Coronary artery (tissue), 2 donors: ENCODE measurements at regions not wholly inside any gene's neighbourhood (a gene's known extent, or its start where the extent isn't known, plus 50 kb on each side); places are given as distances from the start of the nearest gene placed in this dataset.

Experiments
- DNase-seq: peaks from one replicate; pipeline ENCODE4 v3.0.0-alpha.2; 2017; ENCODE audit warnings: low spot score
- H3K27ac ChIP-seq, 2 donors: fragments of 200-600 bp; sonication (generic); one replicate each; pipeline ENCODE4 v1.5.1; 2016 to 2019
- H3K4me3 ChIP-seq: fragments of 200-600 bp; sonication (generic); 2 replicates; pipeline ENCODE4 v1.5.1; 2016; ENCODE audit warnings: mild to moderate bottlenecking, moderate library complexity
- CTCF ChIP-seq: fragments of 200-600 bp; sonication (generic); IDR thresholded peaks from one replicate; pipeline ENCODE4 v1.5.1; 2019; ENCODE audit warnings: antibody characterized with exemption

GRCh38 chr9:21574261-21574660, 92.1 kb upstream of the IFNE start:
- TF ChIP-seq CTCF, result no peak
- Histone ChIP-seq H3K27ac (no peak overlapping the region), H3K4me3 (no peak overlapping the region)
- no peak for DNase-seq

DNA sequence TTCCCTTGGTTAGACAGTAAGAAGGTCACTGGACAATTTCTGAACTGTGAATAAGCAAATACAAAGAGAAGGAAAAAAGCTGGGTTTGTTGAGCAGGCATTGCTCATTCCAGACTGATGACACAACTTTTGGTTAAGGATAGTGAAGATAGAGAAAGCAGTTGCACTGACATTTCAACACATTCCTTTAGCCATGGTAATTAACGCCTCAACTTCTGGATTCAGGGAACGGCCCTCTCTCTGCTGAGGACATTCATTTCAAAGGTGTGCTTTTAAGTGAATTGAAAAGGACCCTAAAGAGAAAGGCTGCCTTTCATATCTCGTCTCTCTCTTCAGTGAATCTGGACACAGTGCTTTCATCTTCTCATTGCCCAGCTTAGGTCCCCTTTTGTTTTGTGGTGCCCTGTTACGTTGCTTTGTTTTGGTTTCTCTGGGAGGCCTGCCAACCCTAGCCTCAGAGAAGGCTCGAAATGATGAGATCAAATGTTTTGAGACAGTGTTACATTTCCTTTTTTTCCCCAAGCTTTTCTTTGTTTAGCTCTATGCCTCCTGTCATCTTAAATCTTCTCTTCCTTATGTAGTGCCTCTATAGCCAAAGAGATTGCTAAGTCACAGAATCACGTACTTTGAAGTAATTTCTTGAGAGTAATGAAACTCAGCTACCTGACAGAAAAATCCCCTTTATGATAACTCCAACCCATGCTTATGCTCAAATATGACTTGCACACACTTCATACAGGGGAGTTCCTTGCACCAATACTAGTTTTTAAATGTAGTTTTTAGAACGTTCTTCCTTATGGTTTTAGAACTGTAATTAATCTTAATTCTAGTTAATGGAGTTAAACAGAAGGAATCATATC, 94.4 kb upstream of the IFNE start:
- no peak overlapping the region for H3K27ac ChIP-seq
- TF ChIP-seq CTCF, result no peak
- H3K4me3 ChIP-seq, result no peak overlapping the region
- no peak for DNase-seq

DNA sequence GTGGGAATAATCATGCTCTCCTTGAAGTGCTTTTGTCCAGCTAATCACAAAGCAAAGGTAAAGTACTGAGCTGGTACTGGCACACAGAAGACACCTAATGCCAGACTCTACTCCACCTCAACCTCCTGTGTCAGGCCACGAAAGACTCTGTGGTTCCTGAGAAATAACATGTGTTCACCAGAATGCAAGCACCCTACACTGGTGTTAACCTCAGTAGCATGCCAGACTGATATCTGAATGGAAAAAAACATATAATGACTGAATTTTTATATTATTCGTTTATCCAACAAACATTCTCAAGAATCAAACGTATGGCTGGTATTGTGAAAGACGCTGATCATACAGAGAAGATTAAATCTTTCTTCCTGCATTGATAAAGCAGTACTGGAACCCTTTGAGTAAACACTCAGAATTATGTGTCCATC, 97.1 kb upstream of the IFNE start:
- DNase-seq, result no peak
- no peak for TF ChIP-seq CTCF
- no peak overlapping the region for H3K4me3 ChIP-seq
- H3K27ac ChIP-seq, result no peak overlapping the region

DNA sequence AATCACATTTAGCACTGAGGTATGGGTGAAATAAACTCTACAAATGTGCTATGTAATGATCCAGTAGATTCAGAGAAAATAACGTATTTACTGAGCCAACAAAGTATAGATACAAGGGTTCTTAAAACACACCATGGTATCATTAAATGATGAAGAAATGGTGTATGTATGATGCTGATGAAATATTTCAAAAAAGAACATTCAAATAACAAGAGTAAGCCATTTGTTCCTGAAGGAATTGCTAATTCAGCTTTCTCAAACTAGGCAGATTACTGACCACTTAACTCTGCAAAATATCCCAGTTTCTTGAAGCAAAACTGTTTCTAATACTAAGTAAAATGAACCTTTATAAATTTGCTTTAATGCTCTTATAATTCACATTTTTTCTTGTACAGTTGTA, 97.6 kb upstream of the IFNE start:
- no peak for TF ChIP-seq CTCF
- Histone ChIP-seq H3K27ac (no peak overlapping the region), H3K4me3 (no peak overlapping the region)
- DNase-seq, result no peak

GRCh38 chr9:21580636-21581378, 98.7 kb upstream of the IFNE start:
- Histone ChIP-seq H3K27ac (no peak overlapping the region), H3K4me3 (no peak overlapping the region)
- TF ChIP-seq CTCF, result no peak
- no peak for DNase-seq

DNA sequence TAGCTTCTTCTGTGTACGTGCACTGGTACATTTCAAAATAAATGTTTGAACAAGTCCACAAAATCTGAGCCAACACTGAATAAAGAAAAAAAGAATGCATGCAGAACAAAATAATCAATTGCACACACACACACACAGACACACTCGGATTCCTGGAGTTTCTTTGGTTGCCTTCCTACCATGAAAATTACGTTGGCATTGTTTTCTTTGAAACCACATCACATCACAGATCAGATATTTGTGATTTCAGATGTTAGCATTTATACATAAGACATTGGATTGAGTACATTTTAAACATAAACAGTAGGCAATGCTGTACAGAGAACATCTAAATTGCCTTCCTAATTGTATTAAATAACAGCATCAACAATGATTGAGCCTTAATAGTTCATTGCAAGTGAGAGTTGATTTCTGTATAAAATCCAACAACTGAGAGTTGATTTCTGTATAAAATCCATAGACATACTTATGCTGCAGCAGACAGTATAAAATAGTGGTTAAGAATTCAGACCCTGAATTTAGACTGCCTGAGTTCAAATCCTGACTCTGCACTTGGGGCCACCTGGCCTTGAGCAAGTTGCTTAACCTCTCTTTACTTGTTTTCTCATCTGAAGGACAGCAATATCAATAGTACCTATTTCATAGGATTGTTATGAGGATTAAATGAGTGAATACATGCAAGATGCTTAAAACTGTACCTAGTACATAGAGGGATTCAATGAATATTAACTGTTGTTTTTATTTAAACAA, 101.7 kb upstream of the IFNE start:
- no peak overlapping the region for H3K27ac ChIP-seq
- H3K4me3 ChIP-seq, result no peak overlapping the region
- no peak for TF ChIP-seq CTCF
- no peak for DNase-seq
